SJSA1 (cell line): ENCODE measurements at regions not wholly inside any gene's neighbourhood (a gene's known extent, or its start where the extent isn't known, plus 50 kb on each side); places are given as distances from the start of the nearest gene placed in this dataset.
"Not testable (repeated sequence)": the region's sequence is repeated elsewhere in the genome, so short reads cannot be mapped to it uniquely, and the experiment has no call there.

Experiments
- DNase-seq, 2 experiments: peaks; one replicate each; pipeline ENCODE4 v3.0.0-alpha.2; 2015 to 2020; ENCODE audit warnings: low spot score in 2 of 2, low read depth in 1 of 2
- H3K27ac ChIP-seq: fragments of 250-450 bp; sonication (Bioruptor Pico); 2 replicates; pipeline ENCODE4 v1.5.1; 2020; ENCODE audit warnings: mild to moderate bottlenecking, moderate library complexity
- H3K27me3 ChIP-seq: fragments of 250-450 bp; sonication (Bioruptor Pico); replicated peaks from 2 replicates; pipeline ENCODE4 v1.5.1; 2020; ENCODE audit warnings: mild to moderate bottlenecking, moderate library complexity
- H3K36me3 ChIP-seq: fragments of 250-450 bp; sonication (Bioruptor Pico); 2 replicates; pipeline ENCODE4 v1.5.1; 2020; ENCODE audit warnings: mild to moderate bottlenecking
- H3K4me1 ChIP-seq: fragments of 250-450 bp; sonication (Bioruptor Pico); replicated peaks from 2 replicates; pipeline ENCODE4 v1.6.1; 2021; ENCODE audit warnings: mild to moderate bottlenecking
- H3K4me3 ChIP-seq: fragments of 250-450 bp; sonication (Bioruptor Pico); 2 replicates; pipeline ENCODE4 v1.5.1; 2020; ENCODE audit warnings: mild to moderate bottlenecking
- H3K9me3 ChIP-seq: fragments of 250-450 bp; sonication (Bioruptor Pico); replicated peaks from 2 replicates; pipeline ENCODE4 v1.5.1; 2020; ENCODE audit warnings: mild to moderate bottlenecking

DNA sequence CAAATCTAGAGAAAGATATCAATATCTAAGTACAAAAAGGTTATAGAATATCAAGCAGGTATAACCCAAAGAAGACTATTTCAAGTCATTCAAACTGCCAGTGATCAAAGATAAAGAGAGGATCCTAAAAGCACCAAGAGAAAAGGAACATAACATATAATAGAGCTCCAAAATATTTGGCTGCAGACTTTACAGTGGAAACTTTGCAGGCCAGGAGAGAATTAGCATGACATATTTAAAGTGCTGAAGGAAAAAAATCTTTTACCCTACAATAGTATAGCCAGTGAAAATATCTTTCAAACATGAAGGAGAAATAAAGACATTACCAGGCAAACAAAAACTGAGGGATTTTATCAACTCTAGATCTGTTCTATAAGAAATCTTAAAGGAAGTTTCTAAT, 254.3 kb upstream of the ARHGEF26 start:
- Histone ChIP-seq H3K27me3 (no peaks in the 10 kb centered on the region), H3K4me1 (no peaks in the 10 kb centered on the region), H3K9me3 (no peaks in the 10 kb centered on the region), H3K36me3 (no peaks in the 10 kb centered on the region), H3K4me3 (no peak overlapping the region), H3K27ac (no peak overlapping the region)
- no peak for DNase-seq

DNA sequence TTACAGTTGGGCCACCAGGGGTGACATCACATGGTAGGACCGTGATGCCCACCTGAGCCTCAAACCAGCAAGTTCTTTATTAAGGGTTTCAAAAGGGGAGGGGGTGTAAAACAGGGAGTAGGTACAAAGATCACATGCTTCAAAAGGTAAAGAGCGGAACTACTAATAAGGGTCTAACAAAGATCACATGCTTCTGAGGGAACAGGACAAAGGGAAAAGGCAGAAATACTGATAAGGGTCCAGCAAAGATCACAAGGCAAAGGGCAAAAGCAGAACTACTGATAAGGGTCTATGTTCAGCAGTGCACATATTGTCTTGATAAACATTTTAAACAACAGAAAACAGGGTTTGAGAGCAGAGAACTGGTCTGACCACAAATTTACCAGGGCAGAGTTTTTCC, 246.8 kb upstream of the ARHGEF26 start:
- not testable (repeated sequence) for H3K4me1 ChIP-seq, H3K4me3 ChIP-seq, H3K27ac ChIP-seq, DNase-seq, H3K36me3 ChIP-seq, H3K27me3 ChIP-seq, H3K9me3 ChIP-seq

DNA sequence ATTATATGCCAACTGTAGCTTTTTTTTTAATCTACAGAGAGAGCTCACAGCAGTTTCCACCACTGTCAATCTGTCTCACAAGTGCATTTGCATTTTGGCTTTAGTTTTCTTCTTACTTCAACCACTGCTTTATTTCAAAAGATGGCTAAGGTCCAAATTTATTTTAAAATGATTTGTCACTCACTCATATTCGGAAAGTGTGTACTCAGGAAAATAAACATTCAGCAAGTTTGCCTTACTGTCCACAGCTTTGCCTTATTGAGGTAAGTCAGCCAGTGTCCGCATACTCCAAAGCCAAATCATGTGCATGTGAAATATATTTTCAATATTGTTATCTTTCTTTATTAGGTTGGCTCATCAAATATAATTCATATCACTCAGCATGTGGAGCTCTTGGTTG, 240.7 kb upstream of the ARHGEF26 start:
- H3K27me3 ChIP-seq: no peaks in the 10 kb centered on the region; the same call in none of the 2 replicates
- H3K9me3 ChIP-seq: no peaks in the 10 kb centered on the region
- no peaks in the 10 kb centered on the region for H3K4me1 ChIP-seq
- H3K27ac ChIP-seq: no peak overlapping the region
- H3K36me3 ChIP-seq: no peaks in the 10 kb centered on the region
- no peak for DNase-seq
- H3K4me3 ChIP-seq: no peak overlapping the region

DNA sequence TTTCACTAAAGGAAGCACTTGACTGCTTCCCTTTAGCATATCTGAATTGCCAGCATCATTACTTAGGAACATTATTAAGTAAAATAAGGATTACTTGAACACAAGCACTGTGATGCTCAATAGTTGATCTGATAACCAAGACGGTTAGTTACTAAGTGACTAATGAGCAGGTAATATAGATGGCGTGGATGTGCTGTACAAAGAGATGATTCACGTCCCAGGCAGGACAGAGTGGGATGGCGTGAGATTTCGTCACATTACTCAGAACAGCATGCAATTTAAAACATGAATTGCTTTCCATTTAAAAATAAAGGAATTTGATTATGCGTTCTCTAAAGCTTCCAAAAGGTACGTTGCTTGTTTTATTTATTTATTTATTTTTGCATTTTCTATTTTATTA, 240.0 kb upstream of the ARHGEF26 start:
- no peak for DNase-seq
- no peaks in the 10 kb centered on the region for H3K9me3 ChIP-seq
- no peak overlapping the region for H3K27ac ChIP-seq
- H3K36me3 ChIP-seq: no peaks in the 10 kb centered on the region
- H3K27me3 ChIP-seq: no peaks in the 10 kb centered on the region; the same call in none of the 2 replicates
- no peaks in the 10 kb centered on the region for H3K4me1 ChIP-seq
- H3K4me3 ChIP-seq: no peak overlapping the region

DNA sequence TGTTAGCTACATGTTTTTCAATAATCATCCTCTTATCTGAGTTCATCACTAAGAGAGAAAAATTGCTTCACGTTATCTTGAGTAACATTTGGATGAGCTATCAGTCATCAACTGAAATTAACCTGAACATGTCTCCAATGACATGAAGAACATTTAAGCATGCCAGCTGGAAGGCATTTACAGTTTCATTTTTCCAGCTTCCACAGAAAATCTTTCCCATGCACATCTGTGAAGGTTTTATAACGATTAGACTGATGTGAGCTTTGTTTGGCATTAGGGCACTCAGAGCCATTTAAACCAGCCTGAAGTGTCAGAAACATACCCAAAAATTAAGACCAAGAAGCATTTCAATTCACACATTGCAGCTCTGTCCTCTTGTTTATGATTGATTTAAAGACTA, 235.8 kb upstream of the ARHGEF26 start:
- Histone ChIP-seq H3K27me3 (no peaks in the 10 kb centered on the region; the same call in none of the 2 replicates), H3K4me3 (no peak overlapping the region), H3K27ac (no peak overlapping the region), H3K9me3 (no peaks in the 10 kb centered on the region), H3K36me3 (no peaks in the 10 kb centered on the region), H3K4me1 (no peaks in the 10 kb centered on the region)
- DNase-seq: no peak

DNA sequence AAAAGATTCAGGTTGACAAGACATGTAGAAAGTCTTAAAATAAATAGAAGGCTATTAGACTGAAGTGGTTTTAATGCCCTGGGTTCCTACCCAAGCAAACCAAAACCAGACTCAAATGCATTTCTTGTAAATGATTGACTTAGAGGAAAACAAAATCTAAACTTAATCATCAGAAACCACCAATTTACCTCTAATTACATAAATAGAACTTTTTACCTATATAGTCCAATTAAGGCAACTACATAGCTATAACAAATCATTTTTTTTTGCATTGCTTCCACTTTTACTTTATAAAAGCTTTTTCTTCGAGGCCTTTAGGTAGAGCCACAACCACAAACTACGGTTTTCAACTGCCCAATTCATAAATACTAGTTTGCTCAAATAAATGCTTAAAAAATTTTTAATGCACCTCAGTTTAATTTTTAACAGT, 231.3 kb upstream of the ARHGEF26 start:
- no peak for DNase-seq
- Histone ChIP-seq H3K27me3 (no peaks in the 10 kb centered on the region; the same call in none of the 2 replicates), H3K4me3 (no peak overlapping the region), H3K27ac (no peak overlapping the region), H3K36me3 (no peaks in the 10 kb centered on the region), H3K4me1 (no peaks in the 10 kb centered on the region), H3K9me3 (no peaks in the 10 kb centered on the region)

DNA sequence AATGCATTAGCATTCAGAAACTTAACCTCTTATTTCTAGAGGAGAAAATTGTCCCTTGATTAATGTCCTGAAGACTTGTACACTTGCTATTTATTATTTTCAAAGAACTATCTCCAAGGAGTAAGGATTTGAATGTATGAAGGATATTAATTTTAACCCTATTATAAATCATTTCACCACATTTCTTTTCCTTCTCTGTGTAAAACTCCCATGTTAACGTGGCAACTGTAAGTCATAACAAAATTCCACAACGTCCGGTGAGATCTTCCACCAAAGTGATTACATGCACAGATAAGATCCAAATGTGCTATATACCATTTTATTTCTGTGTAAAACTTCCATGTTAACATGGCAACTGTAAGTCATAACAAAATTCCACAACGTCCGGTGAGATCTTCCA, 229.1 kb upstream of the ARHGEF26 start:
- Histone ChIP-seq H3K27me3 (no peaks in the 10 kb centered on the region), H3K9me3 (no peaks in the 10 kb centered on the region), H3K27ac (no peak overlapping the region), H3K4me1 (no peaks in the 10 kb centered on the region), H3K36me3 (no peaks in the 10 kb centered on the region), H3K4me3 (no peak overlapping the region)
- DNase-seq: no peak

DNA sequence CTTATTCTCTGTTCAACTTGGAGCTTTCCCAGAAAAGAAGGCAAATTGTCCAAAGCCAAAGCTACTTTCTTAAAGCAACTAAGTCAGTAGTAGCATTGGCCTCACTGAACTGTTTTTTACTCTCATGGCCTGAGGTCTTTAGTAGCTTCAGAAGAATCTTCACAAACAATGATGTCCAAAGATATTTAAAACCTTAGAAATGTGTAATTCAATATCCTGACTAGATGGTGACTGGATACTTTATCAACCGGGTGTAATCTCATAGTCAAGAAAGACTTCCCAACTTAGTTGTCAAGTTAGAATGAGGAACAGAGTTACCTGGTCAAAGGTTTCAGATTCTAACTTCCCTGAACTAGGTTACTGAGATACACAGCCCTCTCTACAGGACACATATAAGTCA, 226.3 kb upstream of the ARHGEF26 start:
- Histone ChIP-seq H3K9me3 (no peaks in the 10 kb centered on the region), H3K27me3 (no peaks in the 10 kb centered on the region), H3K4me3 (no peak overlapping the region), H3K4me1 (no peaks in the 10 kb centered on the region), H3K36me3 (no peaks in the 10 kb centered on the region), H3K27ac (no peak overlapping the region)
- no peak for DNase-seq

DNA sequence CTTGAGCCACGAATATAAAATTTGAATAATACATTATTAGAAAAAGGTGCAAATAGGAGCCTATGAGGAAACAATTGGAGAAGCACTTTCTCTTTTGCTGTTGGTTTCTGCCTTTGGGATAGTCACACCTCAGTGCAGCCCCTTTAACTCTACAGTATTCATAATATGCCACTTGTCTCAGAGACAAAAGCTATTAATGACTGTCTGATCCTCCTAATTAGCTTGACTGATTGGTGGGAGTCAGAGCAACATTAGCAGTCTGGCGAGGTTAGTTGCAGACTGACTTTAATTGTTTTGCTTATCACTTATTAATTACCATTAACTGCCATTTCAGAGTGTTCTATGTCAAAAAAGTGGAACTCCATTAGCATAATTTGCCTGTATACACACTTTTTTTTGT, 225.0 kb upstream of the ARHGEF26 start:
- Histone ChIP-seq H3K4me3 (no peak overlapping the region), H3K27ac (no peak overlapping the region), H3K4me1 (peaks cover 3% of the 10 kb centered on the region), H3K36me3 (no peaks in the 10 kb centered on the region), H3K27me3 (no peaks in the 10 kb centered on the region), H3K9me3 (no peaks in the 10 kb centered on the region)
- no peak for DNase-seq

DNA sequence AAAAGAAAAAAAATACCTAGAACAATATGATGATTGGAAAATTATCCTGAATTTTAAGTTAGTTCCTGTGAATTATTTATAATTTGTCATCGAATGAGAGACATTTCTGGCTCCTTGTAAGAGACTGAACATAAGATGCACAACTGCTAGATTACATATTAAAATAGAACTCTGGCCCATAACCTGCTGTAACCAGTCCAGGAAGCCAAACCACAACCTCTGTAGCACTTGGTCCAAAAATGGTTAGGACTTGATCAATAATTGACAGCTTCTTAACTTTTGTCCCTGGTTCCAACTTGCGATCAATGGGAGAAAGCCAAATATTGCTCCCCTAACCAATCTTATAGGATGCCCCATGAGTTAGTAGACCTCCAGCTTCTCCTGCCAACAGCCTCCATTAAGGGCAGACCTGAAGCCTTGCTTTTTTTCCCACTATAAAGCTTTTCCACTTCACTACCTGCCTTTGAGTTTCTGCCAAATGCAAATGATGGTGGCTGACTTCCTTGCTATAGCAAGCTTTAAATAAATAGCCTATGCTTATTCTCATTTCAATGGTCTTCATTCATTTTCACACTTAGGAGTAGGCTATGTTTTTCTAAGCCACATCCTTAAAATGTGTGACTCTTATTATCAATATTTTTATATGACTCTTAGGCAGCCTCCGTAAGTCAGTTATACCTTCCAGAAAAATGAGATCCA, 224.0 kb upstream of the ARHGEF26 start:
- Histone ChIP-seq H3K27me3 (no peaks in the 10 kb centered on the region), H3K27ac (no peak overlapping the region), H3K4me1 (peaks cover 10% of the 10 kb centered on the region), H3K36me3 (no peaks in the 10 kb centered on the region), H3K4me3 (no peak overlapping the region), H3K9me3 (no peaks in the 10 kb centered on the region)
- no peak for DNase-seq

DNA sequence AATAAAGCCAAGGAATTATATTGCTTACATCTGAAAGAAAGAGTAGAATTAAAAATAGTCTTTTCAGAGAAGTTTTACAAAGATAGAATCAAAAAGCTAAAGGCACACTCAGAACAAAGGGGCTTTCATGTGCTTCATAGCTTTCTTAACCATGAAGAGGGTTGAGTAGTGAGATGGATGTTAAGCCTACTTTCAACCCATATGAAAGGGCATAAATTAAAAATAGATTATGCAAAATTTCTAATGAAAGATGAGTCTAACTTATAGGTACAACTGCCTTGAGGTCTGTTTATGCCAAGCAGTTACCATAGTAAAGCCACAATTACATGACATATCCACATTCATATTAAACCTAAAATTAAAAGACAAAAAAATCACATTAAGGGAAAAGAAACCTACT, 223.3 kb upstream of the ARHGEF26 start:
- Histone ChIP-seq H3K27me3 (no peaks in the 10 kb centered on the region), H3K27ac (no peak overlapping the region), H3K36me3 (no peaks in the 10 kb centered on the region), H3K9me3 (no peaks in the 10 kb centered on the region), H3K4me1 (peaks cover 14% of the 10 kb centered on the region), H3K4me3 (no peak overlapping the region)
- DNase-seq: no peak

DNA sequence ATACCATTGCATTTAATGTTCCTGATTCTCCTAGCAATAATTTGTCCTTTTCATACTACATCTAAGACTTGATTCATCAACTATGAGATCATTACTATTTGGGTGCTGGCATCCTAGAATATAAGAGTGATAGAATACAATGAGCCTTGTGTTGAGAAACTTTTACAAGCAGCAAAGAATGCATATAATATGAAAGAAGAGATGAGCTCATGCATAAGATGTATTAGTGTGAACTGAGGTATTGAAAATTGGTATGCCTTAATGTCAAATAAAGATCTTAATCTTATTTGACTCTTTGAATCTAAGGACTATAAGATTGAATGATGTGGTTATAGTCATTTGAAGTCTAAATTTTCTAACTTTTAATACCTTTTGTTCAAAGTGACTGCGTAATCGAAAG, 220.0 kb upstream of the ARHGEF26 start:
- Histone ChIP-seq H3K36me3 (no peaks in the 10 kb centered on the region), H3K4me3 (no peak overlapping the region), H3K9me3 (no peaks in the 10 kb centered on the region), H3K27ac (peak overlapping the region; percentile 70), H3K4me1 (peaks cover 22% of the 10 kb centered on the region), H3K27me3 (no peaks in the 10 kb centered on the region)
- DNase-seq: peak in 1 of 2 experiments; percentile 5

DNA sequence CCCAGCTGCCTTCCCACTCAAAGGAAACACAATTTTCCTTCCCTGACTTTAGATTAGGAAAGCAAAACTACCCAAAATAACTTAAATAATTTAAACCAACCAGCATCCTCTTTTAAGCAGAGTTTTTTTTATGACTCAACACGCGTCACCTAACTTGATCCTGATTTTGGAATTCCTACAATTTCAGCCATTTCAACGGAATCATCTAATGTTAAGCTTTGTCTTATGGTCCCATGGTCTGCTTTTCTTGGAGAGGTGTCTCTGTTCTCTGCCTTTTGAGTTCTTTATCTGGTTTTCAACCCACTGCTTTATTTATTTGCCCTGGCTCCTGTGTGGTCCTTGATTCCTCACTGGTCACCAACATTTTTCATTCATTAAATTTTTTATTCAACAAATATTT, 219.2 kb upstream of the ARHGEF26 start:
- Histone ChIP-seq H3K27me3 (no peaks in the 10 kb centered on the region), H3K36me3 (no peaks in the 10 kb centered on the region), H3K4me1 (peaks cover 22% of the 10 kb centered on the region), H3K27ac (peak overlapping the region; percentile 70), H3K9me3 (no peaks in the 10 kb centered on the region), H3K4me3 (no peak overlapping the region)
- DNase-seq: peak; percentile 46 to 81

DNA sequence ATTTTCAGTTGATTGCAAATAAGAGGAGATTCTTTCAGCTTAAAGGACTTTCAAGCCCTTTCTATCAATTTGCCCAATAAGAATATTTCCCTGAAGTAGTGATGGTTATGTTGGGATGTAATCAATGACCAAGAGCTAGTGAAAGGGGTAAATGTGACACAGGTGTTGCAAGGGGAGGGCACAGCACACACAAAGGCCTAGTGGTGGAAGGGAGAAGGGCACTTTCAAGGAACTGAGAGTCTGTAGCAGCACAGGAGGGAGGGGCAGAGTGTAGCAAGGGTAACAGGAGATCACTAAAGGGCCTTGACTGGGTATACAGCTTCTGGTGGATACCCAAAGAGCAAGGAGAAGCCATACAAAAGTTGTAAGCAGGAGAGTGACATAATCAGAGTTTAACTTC, 217.8 kb upstream of the ARHGEF26 start:
- Histone ChIP-seq H3K36me3 (no peaks in the 10 kb centered on the region), H3K27me3 (no peaks in the 10 kb centered on the region), H3K4me3 (no peak overlapping the region), H3K4me1 (peaks cover 22% of the 10 kb centered on the region), H3K27ac (peak overlapping the region; percentile 70), H3K9me3 (no peaks in the 10 kb centered on the region)
- DNase-seq: peak in 1 of 2 experiments; percentile 3

DNA sequence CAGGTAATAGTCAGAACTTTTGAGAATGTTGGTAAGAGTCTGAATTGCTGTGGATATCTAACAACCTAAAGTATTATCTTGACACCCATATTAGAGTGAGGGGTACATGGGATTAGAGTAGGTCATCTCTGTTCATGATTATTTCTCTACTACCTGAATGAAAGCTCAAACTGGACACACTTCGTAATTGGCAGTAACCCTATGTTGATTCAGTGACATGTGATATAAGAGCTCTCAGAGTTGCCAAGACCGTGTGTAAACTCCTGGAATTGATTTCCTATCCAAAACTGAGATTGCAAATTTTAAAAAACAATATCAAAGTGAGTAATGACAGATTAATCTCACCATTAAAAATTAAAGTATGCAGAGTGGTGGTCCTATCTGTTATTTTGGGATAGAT, 214.8 kb upstream of the ARHGEF26 start:
- H3K4me3 ChIP-seq: no peak overlapping the region
- no peak for DNase-seq
- H3K27me3 ChIP-seq: no peaks in the 10 kb centered on the region
- peaks cover 17% of the 10 kb centered on the region for H3K4me1 ChIP-seq
- no peak overlapping the region for H3K27ac ChIP-seq
- H3K36me3 ChIP-seq: no peaks in the 10 kb centered on the region
- no peaks in the 10 kb centered on the region for H3K9me3 ChIP-seq
